Loucy (cell line): ENCODE measurements at regions not wholly inside any gene's neighbourhood (a gene's known extent, or its start where the extent isn't known, plus 50 kb on each side); places are given as distances from the start of the nearest gene placed in this dataset.

Experiments used
- EZH2phosphoT487 ChIP-seq: fragments of 200-600 bp; IDR thresholded peaks from 2 replicates; pipeline ENCODE4 v1.6.1; 2018; ENCODE audit warnings: antibody characterized with exemption, mild to moderate bottlenecking, moderate library complexity, borderline replicate concordance
- TF ChIP-seq, protein P1 (sequence below): fragments of 200-600 bp; sonication (generic); conservative IDR thresholded peaks from 2 replicates; pipeline ENCODE4 v1.5.1; 2014; ENCODE audit warnings: mild to moderate bottlenecking, antibody characterized with exemption, low read length

DNA sequence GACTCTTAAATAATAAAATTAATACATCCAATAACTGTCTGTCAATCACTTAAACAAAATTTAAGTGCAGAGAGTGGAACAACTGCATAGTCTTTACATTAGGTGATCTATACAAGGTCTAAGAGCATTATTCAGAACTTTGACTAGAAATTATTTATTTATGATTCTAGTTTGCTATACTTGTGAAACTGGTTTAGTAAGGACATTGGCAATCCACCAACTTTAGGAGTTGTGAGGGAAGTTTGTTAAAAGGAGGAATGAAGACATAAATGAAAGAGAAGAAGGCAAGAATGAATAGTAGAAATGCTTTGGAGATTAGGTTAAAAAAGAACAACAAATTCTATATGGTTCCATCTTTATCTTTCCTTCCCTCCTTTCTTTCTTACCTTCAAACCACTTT, 217.5 kb downstream of the GPD2 start:
- TF ChIP-seq, protein P1, sequence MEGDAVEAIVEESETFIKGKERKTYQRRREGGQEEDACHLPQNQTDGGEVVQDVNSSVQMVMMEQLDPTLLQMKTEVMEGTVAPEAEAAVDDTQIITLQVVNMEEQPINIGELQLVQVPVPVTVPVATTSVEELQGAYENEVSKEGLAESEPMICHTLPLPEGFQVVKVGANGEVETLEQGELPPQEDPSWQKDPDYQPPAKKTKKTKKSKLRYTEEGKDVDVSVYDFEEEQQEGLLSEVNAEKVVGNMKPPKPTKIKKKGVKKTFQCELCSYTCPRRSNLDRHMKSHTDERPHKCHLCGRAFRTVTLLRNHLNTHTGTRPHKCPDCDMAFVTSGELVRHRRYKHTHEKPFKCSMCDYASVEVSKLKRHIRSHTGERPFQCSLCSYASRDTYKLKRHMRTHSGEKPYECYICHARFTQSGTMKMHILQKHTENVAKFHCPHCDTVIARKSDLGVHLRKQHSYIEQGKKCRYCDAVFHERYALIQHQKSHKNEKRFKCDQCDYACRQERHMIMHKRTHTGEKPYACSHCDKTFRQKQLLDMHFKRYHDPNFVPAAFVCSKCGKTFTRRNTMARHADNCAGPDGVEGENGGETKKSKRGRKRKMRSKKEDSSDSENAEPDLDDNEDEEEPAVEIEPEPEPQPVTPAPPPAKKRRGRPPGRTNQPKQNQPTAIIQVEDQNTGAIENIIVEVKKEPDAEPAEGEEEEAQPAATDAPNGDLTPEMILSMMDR, result no peak
- no peak for TF ChIP-seq EZH2phosphoT487
